HG03442 (cell line): ENCODE measurements at regions not wholly inside any gene's neighbourhood (a gene's known extent, or its start where the extent isn't known, plus 50 kb on each side); places are given as distances from the start of the nearest gene placed in this dataset.
A peak's percentile ranks its signal among the peaks of the same experiment; 100 is the strongest.

Experiments used
- ATAC-seq: cut with Tn5 transposase; IDR thresholded peaks from one replicate; pipeline ENCODE4 v1.9.1; 2021; ENCODE audit warnings: mild to moderate bottlenecking, moderate library complexity; ENCODE audit not compliant: unreplicated experiment

- ATAC-seq: no peak
These were observed 2128.7 kb upstream of the C9orf72 start for GRCh38 chr9:29701971-29702370.

- ATAC-seq: no peak
These were observed 2141.6 kb upstream of the C9orf72 start for GRCh38 chr9:29714860-29715259.

GRCh38 chr9:29717631-29718030 lies 2144.3 kb upstream of the C9orf72 start:
- ATAC-seq: no peak

GRCh38 chr9:29730163-29730562 lies 2156.9 kb upstream of the C9orf72 start:
- ATAC-seq: no peak

- ATAC-seq: no peak
These were observed 2167.2 kb upstream of the C9orf72 start for GRCh38 chr9:29740518-29740917.

- ATAC-seq: no peak
These were observed 2167.9 kb upstream of the C9orf72 start for GRCh38 chr9:29741169-29741568.

GRCh38 chr9:29750062-29750461 lies 2176.8 kb upstream of the C9orf72 start:
- ATAC-seq: no peak

GRCh38 chr9:29751226-29751625 lies 2177.9 kb upstream of the C9orf72 start:
- ATAC-seq: no peak

- no peak for ATAC-seq
These were observed 2180.4 kb upstream of the C9orf72 start for GRCh38 chr9:29753638-29754037.

- ATAC-seq: no peak
These were observed 2195.7 kb upstream of the C9orf72 start for GRCh38 chr9:29769019-29769418.

- ATAC-seq: no peak
These were observed 2200.4 kb upstream of the C9orf72 start for GRCh38 chr9:29773676-29774075.

GRCh38 chr9:29775491-29775890 lies 2202.2 kb upstream of the C9orf72 start:
- no peak for ATAC-seq

GRCh38 chr9:29778281-29778849 lies 2205.1 kb upstream of the C9orf72 start:
- ATAC-seq: no peak

GRCh38 chr9:29793970-29794369 lies 2220.7 kb upstream of the C9orf72 start:
- ATAC-seq: no peak

- peak; percentile 84 for ATAC-seq
These were observed 2223.1 kb upstream of the C9orf72 start for GRCh38 chr9:29796291-29796952.

GRCh38 chr9:29798599-29798998 lies 2225.3 kb upstream of the C9orf72 start:
- no peak for ATAC-seq

- no peak for ATAC-seq
These were observed 2225.9 kb upstream of the C9orf72 start for GRCh38 chr9:29799227-29799626.

- no peak for ATAC-seq
These were observed 2227.5 kb upstream of the C9orf72 start for GRCh38 chr9:29800821-29801220.

- ATAC-seq: no peak
These were observed 2229.2 kb upstream of the C9orf72 start for GRCh38 chr9:29802454-29802853.

- ATAC-seq: no peak
These were observed 2233.8 kb upstream of the C9orf72 start for GRCh38 chr9:29806937-29807618.

- ATAC-seq: no peak
These were observed 2243.8 kb upstream of the C9orf72 start for GRCh38 chr9:29816954-29817703.

GRCh38 chr9:29822458-29822857 lies 2249.2 kb upstream of the C9orf72 start:
- no peak for ATAC-seq
